Keratinocyte (primary cell): ENCODE measurements at regions not wholly inside any gene's neighbourhood (a gene's known extent, or its start where the extent isn't known, plus 50 kb on each side); places are given as distances from the start of the nearest gene placed in this dataset.

Experiments
- EZH2 ChIP-seq: IDR thresholded peaks from one replicate; pipeline ENCODE4 v1.6.1; 2012; ENCODE audit warnings: inconsistent platforms, mild to moderate bottlenecking, low read length, moderate library complexity
- TF ChIP-seq, protein P1 (sequence below), 3 experiments: IDR thresholded peaks in 1 of 3; conservative IDR thresholded peaks in 1 of 3; optimal IDR thresholded peaks in 1 of 3; 2 replicates in 2 of 3; 3 replicates in 1 of 3; pipeline versions ENCODE3 to v1.5.1; 2011; ENCODE audit warnings: low read length in 3 of 3, mild to moderate bottlenecking in 3 of 3, moderate library complexity in 2 of 3, control low read depth in 1 of 3, inconsistent platforms in 1 of 3; ENCODE audit not compliant: insufficient read depth in 2 of 3; ENCODE audit errors: extremely low read depth in 1 of 3

DNA sequence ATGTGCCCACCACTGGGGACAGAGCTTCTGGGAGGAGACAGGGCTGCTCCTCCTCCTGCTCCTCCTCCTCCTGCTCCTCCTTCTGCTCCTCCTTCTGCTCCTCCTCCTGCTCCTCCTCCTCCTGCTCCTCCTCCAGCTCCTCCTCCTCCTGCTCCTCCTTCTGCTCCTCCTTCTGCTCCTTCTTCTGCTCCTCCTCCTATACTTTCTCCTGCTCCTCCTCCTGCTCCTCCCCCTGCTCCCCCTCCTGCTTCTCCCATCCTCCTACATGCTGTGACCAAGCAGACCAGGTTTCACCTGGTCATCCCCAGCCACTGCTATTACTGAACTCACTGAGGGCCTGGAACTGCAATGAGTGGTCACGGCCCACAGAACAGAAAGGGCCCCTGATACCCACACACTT, 154.0 kb upstream of the PPP2R2D start:
- TF ChIP-seq, protein P1, sequence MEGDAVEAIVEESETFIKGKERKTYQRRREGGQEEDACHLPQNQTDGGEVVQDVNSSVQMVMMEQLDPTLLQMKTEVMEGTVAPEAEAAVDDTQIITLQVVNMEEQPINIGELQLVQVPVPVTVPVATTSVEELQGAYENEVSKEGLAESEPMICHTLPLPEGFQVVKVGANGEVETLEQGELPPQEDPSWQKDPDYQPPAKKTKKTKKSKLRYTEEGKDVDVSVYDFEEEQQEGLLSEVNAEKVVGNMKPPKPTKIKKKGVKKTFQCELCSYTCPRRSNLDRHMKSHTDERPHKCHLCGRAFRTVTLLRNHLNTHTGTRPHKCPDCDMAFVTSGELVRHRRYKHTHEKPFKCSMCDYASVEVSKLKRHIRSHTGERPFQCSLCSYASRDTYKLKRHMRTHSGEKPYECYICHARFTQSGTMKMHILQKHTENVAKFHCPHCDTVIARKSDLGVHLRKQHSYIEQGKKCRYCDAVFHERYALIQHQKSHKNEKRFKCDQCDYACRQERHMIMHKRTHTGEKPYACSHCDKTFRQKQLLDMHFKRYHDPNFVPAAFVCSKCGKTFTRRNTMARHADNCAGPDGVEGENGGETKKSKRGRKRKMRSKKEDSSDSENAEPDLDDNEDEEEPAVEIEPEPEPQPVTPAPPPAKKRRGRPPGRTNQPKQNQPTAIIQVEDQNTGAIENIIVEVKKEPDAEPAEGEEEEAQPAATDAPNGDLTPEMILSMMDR (optimal IDR thresholded peaks at IDR 0.05 in 1 of 3, IDR thresholded peaks at IDR 0.05 in 1 of 3, conservative IDR thresholded peaks at IDR 0.05 in 1 of 3; ENCODE audit: extremely low read depth in 1 of 3, insufficient read depth in 2 of 3, low read length in 3 of 3): no peak
- TF ChIP-seq EZH2: no peak
